ENCODE measurements at regions not wholly inside any gene's neighbourhood (a gene's known extent, or its start where the extent isn't known, plus 50 kb on each side); places are given as distances from the start of the nearest gene placed in this dataset.

DNA sequence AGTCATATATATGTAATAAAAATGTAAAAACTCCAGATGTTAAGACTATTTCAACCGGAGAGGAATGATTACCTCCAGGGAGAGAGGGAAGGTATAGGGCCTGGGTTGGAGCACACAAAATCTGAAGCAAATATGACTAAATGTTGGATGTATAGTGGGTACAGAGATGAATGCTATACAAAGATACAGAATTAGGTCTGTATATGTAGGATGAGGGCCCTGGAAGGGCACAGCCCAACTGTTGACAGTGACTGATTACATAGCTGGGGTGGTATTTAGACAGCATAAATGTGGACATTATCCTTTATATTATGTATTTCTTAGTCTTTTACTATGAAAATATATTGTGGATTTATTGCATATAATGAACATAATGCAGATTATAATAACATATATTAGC, 94.4 kb upstream of the SPATA12 start:
- TF ChIP-seq, protein P1, sequence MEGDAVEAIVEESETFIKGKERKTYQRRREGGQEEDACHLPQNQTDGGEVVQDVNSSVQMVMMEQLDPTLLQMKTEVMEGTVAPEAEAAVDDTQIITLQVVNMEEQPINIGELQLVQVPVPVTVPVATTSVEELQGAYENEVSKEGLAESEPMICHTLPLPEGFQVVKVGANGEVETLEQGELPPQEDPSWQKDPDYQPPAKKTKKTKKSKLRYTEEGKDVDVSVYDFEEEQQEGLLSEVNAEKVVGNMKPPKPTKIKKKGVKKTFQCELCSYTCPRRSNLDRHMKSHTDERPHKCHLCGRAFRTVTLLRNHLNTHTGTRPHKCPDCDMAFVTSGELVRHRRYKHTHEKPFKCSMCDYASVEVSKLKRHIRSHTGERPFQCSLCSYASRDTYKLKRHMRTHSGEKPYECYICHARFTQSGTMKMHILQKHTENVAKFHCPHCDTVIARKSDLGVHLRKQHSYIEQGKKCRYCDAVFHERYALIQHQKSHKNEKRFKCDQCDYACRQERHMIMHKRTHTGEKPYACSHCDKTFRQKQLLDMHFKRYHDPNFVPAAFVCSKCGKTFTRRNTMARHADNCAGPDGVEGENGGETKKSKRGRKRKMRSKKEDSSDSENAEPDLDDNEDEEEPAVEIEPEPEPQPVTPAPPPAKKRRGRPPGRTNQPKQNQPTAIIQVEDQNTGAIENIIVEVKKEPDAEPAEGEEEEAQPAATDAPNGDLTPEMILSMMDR (conservative IDR thresholded peaks at IDR 0.05) = no peak
- no peak for TF ChIP-seq EZH2 (IDR thresholded peaks at IDR 0.05; ENCODE audit: low read depth)
